ENCODE measurements at regions not wholly inside any gene's neighbourhood (a gene's known extent, or its start where the extent isn't known, plus 50 kb on each side); places are given as distances from the start of the nearest gene placed in this dataset.
A peak's percentile ranks its signal among the peaks of the same experiment; 100 is the strongest.
"Not testable (repeated sequence)": the region's sequence is repeated elsewhere in the genome, so short reads cannot be mapped to it uniquely, and the experiment has no call there.

GRCh38 chr16:51987519-51987918 is 559.4 kb downstream of the TOX3 start:
- Mint-ChIP-seq H3K9me3 (peaks cover 20% of the 10 kb centered on the region), H3K27ac (no peak overlapping the region), H3K36me3 (ENCODE audit: low read depth) (no peaks in the 10 kb centered on the region), H3K27me3 (no peaks in the 10 kb centered on the region), H3K4me1 (no peaks in the 10 kb centered on the region), H3K4me3 (no peak overlapping the region)
- ATAC-seq = no peak
- no peak for DNase-seq

- H3K27me3 Mint-ChIP-seq = no peaks in the 10 kb centered on the region
- H3K9me3 Mint-ChIP-seq = peaks cover 13% of the 10 kb centered on the region
- H3K36me3 Mint-ChIP-seq (ENCODE audit: low read depth) = no peaks in the 10 kb centered on the region
- no peak for ATAC-seq
- no peak overlapping the region for H3K27ac Mint-ChIP-seq
- no peak for DNase-seq
- no peaks in the 10 kb centered on the region for H3K4me1 Mint-ChIP-seq
- no peak overlapping the region for H3K4me3 Mint-ChIP-seq
These were observed 560.2 kb downstream of the TOX3 start for GRCh38 chr16:51986717-51987116.

- no peak for ATAC-seq
- H3K36me3 Mint-ChIP-seq (ENCODE audit: low read depth) = no peaks in the 10 kb centered on the region
- no peaks in the 10 kb centered on the region for H3K27me3 Mint-ChIP-seq
- no peaks in the 10 kb centered on the region for H3K4me1 Mint-ChIP-seq
- H3K27ac Mint-ChIP-seq = no peak overlapping the region
- DNase-seq = no peak
- peaks cover 13% of the 10 kb centered on the region for H3K9me3 Mint-ChIP-seq
- H3K4me3 Mint-ChIP-seq = no peak overlapping the region
These were observed 560.6 kb downstream of the TOX3 start for GRCh38 chr16:51986301-51986700.

GRCh38 chr16:51985126-51985525 is 561.8 kb downstream of the TOX3 start:
- no peak overlapping the region for H3K27ac Mint-ChIP-seq
- ATAC-seq (no peak), DNase-seq (no peak)
- peaks cover 9% of the 10 kb centered on the region for H3K9me3 Mint-ChIP-seq
- H3K4me1 Mint-ChIP-seq = no peaks in the 10 kb centered on the region
- no peaks in the 10 kb centered on the region for H3K27me3 Mint-ChIP-seq
- no peak overlapping the region for H3K4me3 Mint-ChIP-seq
- H3K36me3 Mint-ChIP-seq (ENCODE audit: low read depth) = no peaks in the 10 kb centered on the region

- no peaks in the 10 kb centered on the region for H3K4me1 Mint-ChIP-seq
- no peaks in the 10 kb centered on the region for H3K27me3 Mint-ChIP-seq
- H3K4me3 Mint-ChIP-seq = no peak overlapping the region
- H3K27ac Mint-ChIP-seq = no peak overlapping the region
- ATAC-seq (no peak), DNase-seq (no peak)
- H3K9me3 Mint-ChIP-seq = peaks cover 5% of the 10 kb centered on the region
- no peaks in the 10 kb centered on the region for H3K36me3 Mint-ChIP-seq (ENCODE audit: low read depth)
These were observed 562.5 kb downstream of the TOX3 start for GRCh38 chr16:51984395-51984794.

GRCh38 chr16:51982715-51983680 is 563.9 kb downstream of the TOX3 start:
- no peak overlapping the region for H3K4me3 Mint-ChIP-seq
- DNase-seq (peak; percentile 12), ATAC-seq (no peak)
- no peak overlapping the region for H3K27ac Mint-ChIP-seq
- no peaks in the 10 kb centered on the region for H3K4me1 Mint-ChIP-seq
- peaks cover 3% of the 10 kb centered on the region for H3K9me3 Mint-ChIP-seq
- H3K36me3 Mint-ChIP-seq (ENCODE audit: low read depth) = no peaks in the 10 kb centered on the region
- no peaks in the 10 kb centered on the region for H3K27me3 Mint-ChIP-seq

GRCh38 chr16:51981725-51982124 is 565.2 kb downstream of the TOX3 start:
- H3K4me1 Mint-ChIP-seq = no peaks in the 10 kb centered on the region
- H3K27ac Mint-ChIP-seq = no peak overlapping the region
- H3K36me3 Mint-ChIP-seq (ENCODE audit: low read depth) = no peaks in the 10 kb centered on the region
- H3K9me3 Mint-ChIP-seq = no peaks in the 10 kb centered on the region
- H3K4me3 Mint-ChIP-seq = no peak overlapping the region
- H3K27me3 Mint-ChIP-seq = no peaks in the 10 kb centered on the region
- no peak for ATAC-seq
- no peak for DNase-seq

GRCh38 chr16:51977506-51977905 is 569.4 kb downstream of the TOX3 start:
- not testable (repeated sequence) for H3K4me1 Mint-ChIP-seq; DNase-seq; H3K9me3 Mint-ChIP-seq; H3K27ac Mint-ChIP-seq; H3K4me3 Mint-ChIP-seq; H3K27me3 Mint-ChIP-seq; H3K36me3 Mint-ChIP-seq (ENCODE audit: low read depth); ATAC-seq

GRCh38 chr16:51971184-51971583 is 575.8 kb downstream of the TOX3 start:
- no peak overlapping the region for H3K4me3 Mint-ChIP-seq
- no peaks in the 10 kb centered on the region for H3K36me3 Mint-ChIP-seq (ENCODE audit: low read depth)
- no peaks in the 10 kb centered on the region for H3K4me1 Mint-ChIP-seq
- H3K9me3 Mint-ChIP-seq = peaks cover 4% of the 10 kb centered on the region
- no peak for DNase-seq
- no peaks in the 10 kb centered on the region for H3K27me3 Mint-ChIP-seq
- H3K27ac Mint-ChIP-seq = no peak overlapping the region
- no peak for ATAC-seq

GRCh38 chr16:51968749-51969148 is 578.2 kb downstream of the TOX3 start:
- Mint-ChIP-seq H3K4me1 (no peaks in the 10 kb centered on the region), H3K27ac (no peak overlapping the region), H3K4me3 (no peak overlapping the region), H3K9me3 (peaks cover 4% of the 10 kb centered on the region), H3K27me3 (no peaks in the 10 kb centered on the region), H3K36me3 (ENCODE audit: low read depth) (no peaks in the 10 kb centered on the region)
- DNase-seq (no peak), ATAC-seq (no peak)

- Mint-ChIP-seq H3K4me1 (no peaks in the 10 kb centered on the region), H3K4me3 (no peak overlapping the region), H3K9me3 (no peaks in the 10 kb centered on the region), H3K27ac (no peak overlapping the region), H3K36me3 (ENCODE audit: low read depth) (no peaks in the 10 kb centered on the region), H3K27me3 (no peaks in the 10 kb centered on the region)
- no peak for DNase-seq
- ATAC-seq = no peak
These were observed 579.3 kb downstream of the TOX3 start for GRCh38 chr16:51967646-51968045.

GRCh38 chr16:51960931-51961330 is 586.0 kb downstream of the TOX3 start:
- Mint-ChIP-seq H3K4me1 (no peaks in the 10 kb centered on the region), H3K4me3 (no peak overlapping the region), H3K27ac (no peak overlapping the region), H3K27me3 (no peaks in the 10 kb centered on the region), H3K36me3 (ENCODE audit: low read depth) (no peaks in the 10 kb centered on the region), H3K9me3 (no peaks in the 10 kb centered on the region)
- DNase-seq (no peak), ATAC-seq (no peak)

- DNase-seq (no peak), ATAC-seq (no peak)
- Mint-ChIP-seq H3K4me3 (no peak overlapping the region), H3K27ac (no peak overlapping the region), H3K9me3 (no peaks in the 10 kb centered on the region), H3K4me1 (no peaks in the 10 kb centered on the region), H3K36me3 (ENCODE audit: low read depth) (no peaks in the 10 kb centered on the region), H3K27me3 (no peaks in the 10 kb centered on the region)
These were observed 593.5 kb downstream of the TOX3 start for GRCh38 chr16:51953286-51953985.

GRCh38 chr16:51952500-51952899 is 594.4 kb downstream of the TOX3 start:
- DNase-seq (no peak), ATAC-seq (no peak)
- no peaks in the 10 kb centered on the region for H3K36me3 Mint-ChIP-seq (ENCODE audit: low read depth)
- no peaks in the 10 kb centered on the region for H3K4me1 Mint-ChIP-seq
- H3K4me3 Mint-ChIP-seq = no peak overlapping the region
- H3K27ac Mint-ChIP-seq = no peak overlapping the region
- no peaks in the 10 kb centered on the region for H3K27me3 Mint-ChIP-seq
- no peaks in the 10 kb centered on the region for H3K9me3 Mint-ChIP-seq

GRCh38 chr16:51951668-51952298 is 595.2 kb downstream of the TOX3 start:
- ATAC-seq = no peak
- DNase-seq = no peak
- no peak overlapping the region for H3K27ac Mint-ChIP-seq
- H3K9me3 Mint-ChIP-seq = no peaks in the 10 kb centered on the region
- no peaks in the 10 kb centered on the region for H3K27me3 Mint-ChIP-seq
- H3K4me1 Mint-ChIP-seq = no peaks in the 10 kb centered on the region
- no peaks in the 10 kb centered on the region for H3K36me3 Mint-ChIP-seq (ENCODE audit: low read depth)
- H3K4me3 Mint-ChIP-seq = no peak overlapping the region
